HG02938 (cell line): ENCODE measurements at regions not wholly inside any gene's neighbourhood (a gene's known extent, or its start where the extent isn't known, plus 50 kb on each side); places are given as distances from the start of the nearest gene placed in this dataset.

Experiments
- ATAC-seq: cut with Tn5 transposase; IDR thresholded peaks from one replicate; pipeline ENCODE4 v1.9.1; 2021; ENCODE audit warnings: mild to moderate bottlenecking, moderate library complexity; ENCODE audit not compliant: unreplicated experiment

DNA sequence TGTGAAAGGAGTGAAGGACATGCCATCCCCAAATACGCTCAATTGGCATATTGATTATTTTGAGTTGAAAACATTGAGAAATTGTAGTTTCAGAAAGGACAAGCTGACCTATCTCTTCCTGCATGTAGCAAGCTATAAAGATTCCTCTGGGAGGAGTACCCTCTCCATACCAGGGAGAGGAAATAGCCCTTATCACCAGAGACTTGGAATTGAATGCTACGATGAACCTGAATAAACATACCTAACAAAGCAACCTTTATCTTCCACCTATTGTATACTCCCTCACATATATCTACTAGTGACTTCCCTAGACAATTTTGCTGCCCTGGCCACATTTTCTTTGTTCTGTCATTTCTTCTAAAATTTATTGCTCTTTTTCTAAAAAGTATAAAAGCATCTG lies 150.2 kb upstream of the EEPD1 start:
- ATAC-seq = no peak

DNA sequence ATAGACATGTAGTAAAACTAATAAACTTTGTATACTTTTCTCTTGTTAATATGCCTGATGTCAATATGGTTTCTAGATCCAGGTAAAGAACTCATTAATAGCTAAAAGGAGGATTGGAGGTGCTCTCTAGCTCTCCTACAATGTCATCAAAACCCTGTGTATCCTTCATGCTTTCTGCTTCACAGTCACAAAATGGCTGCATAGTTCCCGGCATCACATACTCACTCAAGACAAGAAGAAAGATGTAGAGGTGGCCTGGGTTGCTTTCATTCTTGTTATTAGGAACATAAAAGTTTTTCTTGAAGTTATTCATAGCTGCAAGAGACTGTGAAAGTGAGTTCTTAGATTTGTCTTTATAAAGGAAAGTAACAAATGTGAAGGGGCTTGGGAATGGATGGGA lies 149.7 kb upstream of the EEPD1 start:
- no peak for ATAC-seq

DNA sequence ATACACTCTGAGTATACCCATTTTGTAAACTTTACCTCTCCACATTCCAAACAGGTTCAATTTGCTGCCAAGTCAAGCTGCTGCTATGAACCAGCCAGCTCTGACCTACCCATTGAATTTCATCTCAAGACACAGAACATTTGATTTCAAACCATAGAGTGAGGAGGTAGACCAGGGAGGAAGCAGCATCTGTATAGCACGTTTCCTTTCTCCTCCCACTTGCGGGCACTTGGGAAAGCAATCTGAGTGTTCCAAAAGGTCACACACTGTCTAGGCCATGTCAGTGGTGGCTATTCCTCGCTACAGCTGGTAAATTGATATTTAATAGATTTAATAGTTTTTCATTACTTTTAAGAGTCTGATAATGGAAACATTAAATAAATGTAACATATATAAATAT lies 147.8 kb upstream of the EEPD1 start:
- ATAC-seq = no peak

DNA sequence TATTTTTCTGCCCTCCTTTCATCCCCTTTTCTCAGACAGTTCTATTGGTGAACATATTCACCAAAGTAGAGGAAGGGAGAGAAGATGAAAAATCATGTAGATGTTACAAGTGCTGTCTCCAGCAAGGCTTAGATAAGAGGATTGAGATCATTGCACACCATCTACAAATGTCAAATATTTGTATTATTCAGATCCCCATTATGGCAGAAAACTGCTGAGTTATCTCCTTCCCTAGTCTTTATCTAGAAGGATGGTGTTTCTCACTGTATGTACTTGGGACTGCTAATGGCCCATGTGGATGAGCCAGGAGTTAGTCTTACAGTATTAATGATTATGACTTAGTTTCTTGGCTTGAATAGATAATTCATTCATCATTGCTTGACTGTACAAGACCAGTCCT lies 147.2 kb upstream of the EEPD1 start:
- ATAC-seq = no peak

DNA sequence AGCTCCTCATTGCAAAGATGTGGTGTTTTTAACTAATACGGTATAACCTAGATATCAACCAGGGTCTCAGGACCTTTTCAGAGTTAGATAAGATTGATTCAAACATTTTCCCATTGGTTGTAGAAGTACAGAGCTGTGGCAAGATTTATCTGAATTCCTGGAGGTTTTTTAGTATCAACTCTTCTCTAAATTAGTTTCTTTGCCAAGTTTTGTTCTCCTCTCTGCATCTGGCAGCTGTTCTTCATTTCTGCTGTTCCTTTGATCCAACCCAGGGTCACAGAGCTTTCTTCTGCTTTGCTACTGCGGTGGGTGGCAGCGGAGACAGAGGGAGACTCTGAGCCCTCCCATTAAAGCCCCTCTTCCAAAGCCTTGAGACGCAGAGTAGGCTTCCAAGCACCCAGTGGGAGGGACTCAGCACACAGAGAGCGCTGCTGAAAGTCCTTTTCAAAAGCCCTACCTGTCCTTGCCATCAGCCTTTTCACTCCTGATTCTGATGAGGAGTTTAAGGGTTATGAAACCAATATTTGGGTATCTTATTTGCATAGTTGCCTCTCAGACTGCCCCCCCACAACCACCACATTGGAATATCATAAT lies 146.3 kb upstream of the EEPD1 start:
- ATAC-seq = no peak

DNA sequence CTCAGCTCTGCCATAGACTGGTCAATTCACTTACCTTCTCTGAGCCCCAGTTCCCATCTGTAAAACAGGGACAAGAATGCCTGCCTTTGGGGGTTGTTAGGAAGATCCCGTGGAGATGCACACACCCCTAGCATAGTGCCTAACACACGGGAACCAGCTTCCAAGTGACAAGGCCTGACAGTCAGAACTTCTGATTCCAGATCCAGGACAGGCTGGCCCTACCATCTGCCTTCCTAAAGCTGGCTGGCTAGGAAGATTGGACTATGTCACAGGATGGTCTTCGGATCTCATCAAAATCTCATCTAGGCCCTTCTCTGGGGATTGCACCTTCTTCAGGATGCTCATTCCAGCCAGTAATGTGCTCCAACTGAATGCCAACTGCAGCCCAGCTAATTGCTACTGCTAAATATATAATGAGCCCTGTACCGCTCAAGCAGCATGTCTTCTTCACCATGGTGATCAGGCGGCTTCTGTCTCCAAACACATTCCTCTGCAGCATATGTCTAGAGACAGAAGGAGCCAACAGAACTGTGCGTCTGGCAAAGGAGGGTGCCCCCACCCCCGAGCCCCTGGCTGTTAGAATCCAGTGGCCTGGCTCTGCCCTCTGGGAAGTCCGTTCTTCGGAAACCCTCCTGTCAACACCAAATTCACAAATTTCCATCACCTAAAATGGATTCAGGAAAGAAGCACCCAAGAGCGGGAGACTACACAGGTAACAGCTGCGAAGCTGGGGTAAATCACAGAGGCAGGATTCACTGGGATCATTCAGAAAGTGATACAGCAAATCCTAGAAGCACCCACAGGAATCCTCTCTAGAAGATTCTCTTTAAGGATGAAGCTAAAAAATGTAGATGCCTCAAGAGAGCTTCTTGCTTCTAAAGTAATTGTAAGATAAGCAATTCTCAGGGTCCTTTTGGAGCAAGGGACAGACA lies 142.1 kb upstream of the EEPD1 start:
- no peak for ATAC-seq

DNA sequence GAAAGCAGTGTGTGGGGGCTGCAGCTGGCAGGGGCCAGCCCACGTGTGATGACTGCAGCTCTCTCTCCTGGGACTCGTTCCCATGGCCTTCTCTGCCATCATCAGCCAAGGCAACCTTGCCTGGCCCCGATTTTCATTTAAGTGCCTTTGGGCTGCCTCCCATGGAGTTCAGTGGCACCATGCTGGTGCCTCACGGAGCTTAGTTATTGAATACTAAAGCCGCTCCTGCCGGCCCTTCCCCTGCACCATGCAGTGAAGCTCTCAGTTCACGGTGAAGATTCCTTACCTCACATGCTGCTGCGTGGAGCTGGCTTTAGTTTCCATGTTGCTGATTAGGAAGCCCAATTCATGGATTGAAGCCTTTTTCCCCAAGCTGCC lies 141.5 kb upstream of the EEPD1 start:
- no peak for ATAC-seq

DNA sequence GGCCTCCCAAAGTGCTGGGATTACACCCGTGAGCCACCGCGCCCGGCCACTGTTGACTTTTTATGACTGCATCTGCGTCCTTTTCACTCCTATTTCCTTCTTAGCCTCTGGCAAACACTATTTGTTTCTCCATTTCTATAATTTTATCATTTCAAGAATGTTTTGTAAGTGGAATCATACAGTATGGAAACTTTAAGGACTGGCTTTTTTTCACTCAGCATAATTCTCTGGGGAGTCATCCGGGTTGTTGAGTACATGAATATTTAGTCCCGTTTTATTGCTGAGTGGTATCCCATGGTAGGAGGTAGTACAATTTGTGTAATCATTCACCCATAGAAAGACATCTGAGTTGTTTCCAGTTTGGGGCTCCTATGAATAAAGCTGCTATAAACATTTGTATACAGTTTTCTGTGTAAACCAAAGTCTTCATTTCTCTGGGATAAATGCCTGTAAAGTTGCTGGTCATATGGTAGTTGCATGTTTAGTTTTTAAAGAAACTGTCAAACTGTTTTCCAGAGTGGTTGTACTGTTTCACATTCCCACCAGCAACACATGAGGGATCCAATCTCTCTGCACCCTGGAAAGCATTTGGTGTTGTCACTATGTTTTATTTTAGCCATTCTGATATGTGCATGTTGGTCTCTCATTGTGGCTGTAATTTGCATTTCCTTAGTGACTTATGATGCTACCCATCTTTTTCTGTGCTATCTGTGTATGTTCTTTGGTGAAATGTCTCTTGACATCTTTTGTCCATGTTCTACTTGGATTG lies 139.6 kb upstream of the EEPD1 start:
- no peak for ATAC-seq

DNA sequence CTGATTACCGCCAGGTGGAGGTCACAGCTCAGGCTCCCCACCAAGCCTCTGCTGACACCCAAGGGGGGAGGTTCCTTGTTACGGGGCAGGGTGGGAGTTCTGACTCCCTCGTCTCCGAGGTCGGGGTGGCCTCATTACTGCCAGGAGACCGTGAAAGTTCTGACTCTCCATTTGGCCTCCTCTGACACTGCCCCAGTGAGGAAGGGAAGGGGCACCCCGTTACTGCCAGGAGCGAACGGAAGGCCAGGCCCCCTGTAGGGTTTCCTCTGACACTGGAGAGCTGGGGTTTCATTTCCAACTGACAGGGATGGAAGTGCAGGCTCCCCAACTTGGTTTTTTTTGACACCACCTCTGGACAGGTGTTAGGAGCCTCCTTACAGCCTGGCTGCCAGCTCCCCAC lies 138.1 kb upstream of the EEPD1 start:
- ATAC-seq = no peak

DNA sequence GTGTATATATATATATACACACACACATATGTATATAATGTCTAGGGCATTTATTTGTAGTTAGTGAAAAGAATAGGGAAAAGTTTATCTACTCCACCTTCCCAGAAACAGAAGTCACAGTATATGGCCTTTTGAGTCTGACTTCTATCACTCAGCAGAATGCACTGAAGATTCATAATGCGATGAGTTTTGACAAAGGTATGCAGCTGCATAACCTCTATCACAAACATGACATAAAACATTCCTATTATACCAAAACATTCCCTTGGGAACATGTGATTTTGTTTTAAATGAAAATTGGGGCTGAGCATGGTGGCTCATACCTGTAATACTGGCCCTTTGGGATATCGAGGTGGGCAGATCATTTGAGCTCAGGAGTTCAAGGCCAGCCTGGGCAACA lies 137.3 kb upstream of the EEPD1 start:
- no peak for ATAC-seq

DNA sequence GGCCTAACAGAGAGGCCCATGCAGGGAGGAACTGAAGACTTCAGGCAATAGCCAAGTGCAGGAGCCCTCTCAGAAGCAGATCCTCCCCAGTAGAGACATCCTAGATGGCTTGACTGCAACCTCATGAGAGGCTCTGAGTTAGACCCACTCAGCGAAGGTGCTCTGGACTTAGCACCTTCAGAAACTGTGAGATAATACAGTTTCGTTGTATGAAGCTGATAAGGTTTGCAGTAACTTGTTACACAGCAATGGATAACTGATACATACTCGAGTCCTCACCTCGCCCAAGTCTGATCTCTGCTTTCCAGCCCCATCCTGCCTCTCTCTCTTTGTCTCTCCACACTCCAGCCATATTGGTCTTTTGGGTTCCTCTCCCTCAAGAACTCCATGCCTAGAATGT lies 136.4 kb upstream of the EEPD1 start:
- ATAC-seq = no peak

DNA sequence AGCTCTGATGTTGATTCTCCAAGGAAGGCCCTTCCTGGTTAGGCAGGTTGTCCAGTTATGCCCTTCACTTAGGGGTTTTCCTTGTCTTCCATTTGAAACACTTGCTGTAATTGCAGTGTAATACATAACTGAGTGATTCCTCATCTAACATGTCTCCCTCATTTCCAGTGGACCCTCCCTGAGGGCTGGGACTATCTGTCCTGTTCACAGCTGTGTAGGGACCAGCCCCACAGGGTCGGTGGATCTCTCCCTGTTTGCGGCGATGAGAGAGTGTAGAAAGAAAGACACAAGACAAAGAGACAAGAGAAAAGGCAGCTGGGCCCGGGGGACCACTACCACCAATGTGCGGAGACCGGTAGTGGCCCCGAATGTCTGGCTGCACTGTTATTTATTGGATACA lies 135.9 kb upstream of the EEPD1 start:
- ATAC-seq = no peak

DNA sequence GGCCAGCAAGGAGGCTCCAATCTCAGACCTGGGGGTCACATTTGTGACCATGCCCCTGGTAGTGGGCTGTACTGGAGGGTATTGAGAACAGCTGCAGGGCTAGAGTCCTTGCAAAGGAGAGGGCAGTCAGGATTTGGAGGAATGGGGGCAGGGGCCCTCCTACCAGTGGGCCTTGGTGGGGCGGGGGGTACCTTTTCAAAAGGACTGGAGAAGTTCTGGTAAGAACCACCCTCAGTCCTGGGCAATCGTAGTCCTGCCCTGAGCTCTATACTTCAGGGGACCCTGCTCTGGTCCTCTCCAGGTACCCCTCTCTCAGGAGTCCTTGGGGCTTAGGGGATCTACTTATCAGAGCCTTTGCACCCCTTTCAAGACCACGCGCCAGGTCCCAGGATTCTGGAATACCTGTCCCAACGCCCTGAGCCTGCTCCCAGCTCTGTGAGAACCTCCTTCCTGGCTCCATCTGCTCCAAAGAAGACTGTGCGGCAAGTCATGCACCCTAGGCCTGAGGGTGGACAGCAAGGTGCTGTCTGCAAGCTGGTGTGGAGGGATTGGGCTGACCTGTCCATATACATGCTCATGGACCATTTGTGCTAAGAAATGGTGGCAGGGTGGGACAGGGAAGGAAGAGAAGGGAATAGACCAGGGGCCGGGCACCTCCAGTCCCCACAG lies 134.1 kb upstream of the EEPD1 start:
- no peak for ATAC-seq

DNA sequence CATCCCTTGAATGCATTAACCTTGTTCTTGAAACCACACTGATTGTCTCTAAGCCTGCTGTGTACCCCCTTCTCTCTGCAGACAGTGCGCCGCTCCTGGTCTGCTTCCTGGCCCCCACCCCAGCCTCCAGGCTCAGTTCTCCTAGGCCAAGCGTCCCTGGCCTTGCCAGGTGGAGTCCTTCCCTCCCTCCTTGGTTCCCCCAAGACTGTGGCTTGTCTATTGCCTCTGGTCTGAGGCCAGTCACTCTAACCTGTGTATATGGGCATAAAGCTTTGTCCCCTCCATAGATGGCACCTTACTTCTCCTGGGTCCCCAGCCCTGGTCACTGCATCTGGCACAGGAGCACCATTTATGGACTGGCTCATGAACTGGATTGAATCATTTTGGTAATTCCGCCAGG lies 133.5 kb upstream of the EEPD1 start:
- ATAC-seq = no peak

DNA sequence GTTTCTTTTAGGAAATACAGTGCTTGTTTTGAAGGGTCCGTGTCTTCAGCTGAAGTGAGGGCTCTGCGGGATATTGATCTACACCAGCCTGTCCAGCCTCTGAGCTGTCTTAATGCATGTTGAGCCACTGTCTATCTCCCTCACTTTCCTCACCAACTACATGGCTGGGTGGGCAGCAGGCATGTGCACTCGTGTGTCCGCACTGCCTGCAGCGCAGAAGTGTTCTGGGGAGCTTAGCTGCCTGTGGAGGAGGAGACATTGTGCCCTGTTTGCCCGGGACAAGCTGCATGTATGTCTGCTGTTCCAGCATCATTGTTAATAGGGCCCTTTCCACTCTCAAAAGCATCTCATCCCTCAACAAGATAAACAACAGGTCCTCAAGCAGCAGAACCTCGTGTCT lies 133.1 kb upstream of the EEPD1 start:
- no peak for ATAC-seq

DNA sequence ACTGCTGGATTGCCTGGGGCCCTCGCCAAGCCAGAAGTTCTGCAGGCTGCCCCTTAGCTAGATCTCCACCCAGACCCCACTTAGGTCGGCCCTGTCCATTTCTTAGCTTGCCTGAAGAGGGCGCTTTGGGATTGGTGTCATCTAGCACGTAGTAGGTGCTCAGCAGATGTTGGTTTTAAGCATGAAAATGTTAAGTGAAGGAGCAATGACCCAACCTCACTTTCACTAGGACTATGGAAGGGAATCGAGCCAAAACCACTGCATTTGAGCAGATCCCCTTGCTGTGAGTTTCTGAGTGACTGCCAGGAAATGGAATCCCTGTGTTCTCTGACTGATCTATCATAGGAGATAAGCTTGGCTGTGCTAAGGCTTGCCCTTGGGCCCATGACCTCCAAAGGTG lies 131.7 kb upstream of the EEPD1 start:
- ATAC-seq = no peak

DNA sequence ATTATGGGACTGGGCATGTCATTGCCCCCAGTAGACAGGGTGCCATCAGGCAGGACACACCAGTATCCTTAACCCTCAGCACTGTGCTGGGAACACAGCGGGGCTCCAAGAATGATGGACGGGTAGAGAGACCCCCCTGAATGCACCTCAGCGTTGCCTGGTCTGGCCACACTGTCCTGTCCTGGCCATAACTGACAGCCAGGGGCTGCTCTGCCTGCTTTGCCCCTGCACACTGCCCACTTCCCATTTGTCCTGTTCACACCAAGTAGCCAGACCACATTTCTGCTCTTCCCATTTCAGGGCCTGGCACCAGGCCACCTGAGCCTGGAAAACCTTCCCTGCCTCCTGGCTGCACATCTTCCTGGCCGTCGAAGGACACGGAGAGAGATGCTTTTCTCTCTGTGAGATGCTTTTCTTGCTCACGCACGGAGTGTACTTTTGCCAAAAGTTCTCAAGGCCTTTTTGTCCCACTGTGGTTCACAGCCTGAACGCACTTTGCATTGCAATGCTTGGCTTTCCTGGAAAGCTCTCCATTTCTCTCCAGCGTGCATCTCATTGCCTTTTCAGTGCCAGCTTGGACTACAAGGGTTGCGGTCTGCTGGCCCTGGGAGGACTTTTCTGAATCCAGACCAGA lies 131.0 kb upstream of the EEPD1 start:
- ATAC-seq = no peak

DNA sequence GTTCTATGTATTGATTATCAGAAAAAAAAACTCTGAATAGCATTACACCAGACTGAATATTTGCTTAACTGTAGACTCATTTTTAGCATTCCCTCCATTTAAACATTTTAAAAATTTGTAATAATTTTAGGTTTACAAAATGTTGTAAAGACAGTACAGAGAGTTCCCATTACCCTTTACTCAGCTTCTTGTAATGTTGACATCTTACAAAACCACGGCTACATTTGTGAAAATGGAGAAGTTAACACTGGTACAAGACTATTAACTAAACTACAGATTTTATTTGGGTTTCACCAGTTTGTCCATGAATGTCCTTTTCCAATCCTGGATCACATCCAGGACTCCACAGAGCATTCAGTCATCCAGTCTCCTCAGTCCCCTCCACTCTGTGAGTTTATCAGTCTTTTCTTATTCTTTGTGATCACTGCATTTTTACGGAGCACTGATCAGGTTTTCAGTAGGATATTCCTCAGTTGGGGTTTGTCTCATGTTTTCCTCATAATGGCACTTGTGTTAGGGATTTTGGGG lies 130.0 kb upstream of the EEPD1 start:
- ATAC-seq = no peak

DNA sequence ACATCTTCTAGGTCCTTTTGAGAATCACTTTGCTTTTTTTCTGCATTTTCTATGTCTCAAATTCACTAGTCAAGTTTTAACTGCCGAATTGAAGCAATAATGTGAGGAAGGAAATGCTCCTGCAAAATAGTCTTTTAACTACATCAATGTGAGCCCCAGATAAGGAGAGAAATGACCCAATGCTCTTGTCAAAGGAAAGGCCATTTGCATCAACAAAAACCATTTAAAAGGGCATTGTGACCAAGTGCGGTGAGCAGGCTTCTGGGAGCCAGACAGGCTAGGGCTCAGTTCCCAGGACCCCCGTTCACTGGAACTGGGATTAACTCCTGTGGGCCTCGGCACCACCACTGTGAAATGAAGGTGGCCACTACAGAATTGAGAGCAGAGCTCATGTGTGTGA lies 127.9 kb upstream of the EEPD1 start:
- no peak for ATAC-seq

DNA sequence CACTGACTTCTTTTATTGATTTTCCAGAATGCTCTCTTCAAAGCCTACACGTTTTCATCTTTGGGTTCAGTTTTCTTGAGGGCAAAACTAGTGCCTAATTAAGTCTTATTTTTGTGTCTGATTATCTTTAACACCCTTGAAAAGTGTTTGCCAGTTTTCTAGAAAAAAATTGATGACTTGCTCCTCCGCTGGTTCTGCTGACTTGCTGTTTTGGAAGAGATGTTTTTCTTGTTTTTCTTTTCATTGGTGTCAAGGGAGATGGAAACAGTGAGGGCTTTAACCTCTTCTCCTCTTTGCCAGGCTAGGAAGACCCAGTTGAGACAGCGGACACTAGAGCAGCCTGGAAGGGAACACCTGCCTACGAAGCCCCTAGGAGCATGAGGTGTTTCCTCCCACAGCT lies 123.7 kb upstream of the EEPD1 start:
- no peak for ATAC-seq
